ENCODE measurements at regions not wholly inside any gene's neighbourhood (a gene's known extent, or its start where the extent isn't known, plus 50 kb on each side); places are given as distances from the start of the nearest gene placed in this dataset.

- TF ChIP-seq CTCF (IDR thresholded peaks at IDR 0.05) (no peak), POLR2AphosphoS5 (IDR thresholded peaks at IDR 0.05) (no peak), POLR2A (IDR thresholded peaks at IDR 0.05) (no peak), EP300 (IDR thresholded peaks at IDR 0.05) (no peak)
Observed at GRCh38 chr1:244226435-244226834, 175.4 kb downstream of the ZBTB18 start.

Data from stomach (tissue), 4 donors.